ENCODE measurements at regions not wholly inside any gene's neighbourhood (a gene's known extent, or its start where the extent isn't known, plus 50 kb on each side); places are given as distances from the start of the nearest gene placed in this dataset.

DNA sequence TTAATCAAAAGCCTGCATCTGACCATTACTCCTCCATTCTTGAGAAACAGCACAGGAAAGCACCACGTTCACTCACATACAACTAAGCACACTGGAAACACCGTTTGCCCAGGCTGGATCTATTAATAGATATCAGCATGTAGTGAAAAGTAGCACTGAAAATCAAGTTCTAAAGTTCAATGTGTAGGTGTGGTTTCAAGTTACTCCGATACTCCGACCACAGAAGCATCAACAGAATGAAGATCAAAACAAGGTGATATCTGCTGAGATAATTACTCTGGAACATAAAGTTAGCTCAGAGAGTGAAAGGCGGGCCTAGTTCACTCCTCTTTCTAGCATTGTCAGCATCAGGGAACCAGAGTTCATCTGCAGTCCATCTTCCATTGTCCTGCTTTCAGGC, 1367.4 kb upstream of the ACVR2A start:
- ATAC-seq (ENCODE audit: poor library complexity) (no peak), DNase-seq (no peak)
- no peaks in the 10 kb centered on the region for H3K9me3 ChIP-seq (ENCODE audit: control insufficient read depth in 1 of 2, insufficient read depth in 1 of 2, low read length in 2 of 2)
- Mint-ChIP-seq H3K4me1 (ENCODE audit: low read depth) (no peaks in the 10 kb centered on the region), H3K9me3 (no peaks in the 10 kb centered on the region), H3K4me3 (no peak overlapping the region), H3K27ac (no peak overlapping the region), H3K36me3 (ENCODE audit: low read depth) (no peaks in the 10 kb centered on the region), H3K27me3 (no peaks in the 10 kb centered on the region)
- no peaks in the 10 kb centered on the region for H3K27me3 ChIP-seq (ENCODE audit: control insufficient read depth in 1 of 2, insufficient read depth in 2 of 2, low read length in 2 of 2)
- intact Hi-C loops (cut with DNase I, micrococcal nuclease) = no loop called here
- no peaks in the 10 kb centered on the region for H3K4me1 ChIP-seq (ENCODE audit: insufficient read depth, low read length)
- no peak overlapping the region for H3K4me3 ChIP-seq (ENCODE audit: low read length)
- TF ChIP-seq, protein P1, sequence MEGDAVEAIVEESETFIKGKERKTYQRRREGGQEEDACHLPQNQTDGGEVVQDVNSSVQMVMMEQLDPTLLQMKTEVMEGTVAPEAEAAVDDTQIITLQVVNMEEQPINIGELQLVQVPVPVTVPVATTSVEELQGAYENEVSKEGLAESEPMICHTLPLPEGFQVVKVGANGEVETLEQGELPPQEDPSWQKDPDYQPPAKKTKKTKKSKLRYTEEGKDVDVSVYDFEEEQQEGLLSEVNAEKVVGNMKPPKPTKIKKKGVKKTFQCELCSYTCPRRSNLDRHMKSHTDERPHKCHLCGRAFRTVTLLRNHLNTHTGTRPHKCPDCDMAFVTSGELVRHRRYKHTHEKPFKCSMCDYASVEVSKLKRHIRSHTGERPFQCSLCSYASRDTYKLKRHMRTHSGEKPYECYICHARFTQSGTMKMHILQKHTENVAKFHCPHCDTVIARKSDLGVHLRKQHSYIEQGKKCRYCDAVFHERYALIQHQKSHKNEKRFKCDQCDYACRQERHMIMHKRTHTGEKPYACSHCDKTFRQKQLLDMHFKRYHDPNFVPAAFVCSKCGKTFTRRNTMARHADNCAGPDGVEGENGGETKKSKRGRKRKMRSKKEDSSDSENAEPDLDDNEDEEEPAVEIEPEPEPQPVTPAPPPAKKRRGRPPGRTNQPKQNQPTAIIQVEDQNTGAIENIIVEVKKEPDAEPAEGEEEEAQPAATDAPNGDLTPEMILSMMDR (IDR thresholded peaks at IDR 0.05) = no peak
- no peaks in the 10 kb centered on the region for H3K36me3 ChIP-seq (ENCODE audit: insufficient read depth, low read length)
- H3K27ac ChIP-seq (ENCODE audit: low read depth in 1 of 2, low read length in 2 of 2) = no peak overlapping the region
- CTCF ChIA-PET = no interaction called here
- POLR2A ChIA-PET = no interaction called here

DNA sequence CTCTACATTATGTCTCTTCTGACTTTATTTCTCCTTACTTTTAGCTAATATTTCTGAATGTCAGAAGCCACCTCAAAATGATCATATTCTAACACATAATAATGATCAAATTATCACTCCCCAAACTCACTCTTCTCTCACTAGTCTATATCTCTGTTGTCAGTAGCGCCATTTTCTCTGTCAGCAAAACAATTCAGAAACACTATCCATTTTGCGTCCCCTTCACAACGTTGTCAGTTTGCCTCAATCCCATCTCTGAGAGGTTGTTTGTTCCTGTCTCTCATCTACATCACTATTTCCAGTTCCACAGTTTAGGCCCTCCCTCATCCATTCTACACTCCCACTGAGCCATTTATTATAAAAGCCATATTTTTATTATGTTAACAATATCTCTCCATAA, 1376.3 kb upstream of the ACVR2A start:
- TF ChIP-seq, protein P1 (IDR thresholded peaks at IDR 0.05) = no peak
- H3K27me3 Mint-ChIP-seq = no peaks in the 10 kb centered on the region
- H3K9me3 Mint-ChIP-seq = peaks cover 3% of the 10 kb centered on the region
- POLR2A ChIA-PET = no interaction called here
- Histone ChIP-seq H3K36me3 (ENCODE audit: insufficient read depth, low read length) (no peaks in the 10 kb centered on the region), H3K4me3 (ENCODE audit: low read length) (no peak overlapping the region), H3K27me3 (ENCODE audit: control insufficient read depth in 1 of 2, insufficient read depth in 2 of 2, low read length in 2 of 2) (no peaks in the 10 kb centered on the region), H3K27ac (ENCODE audit: low read depth in 1 of 2, low read length in 2 of 2) (no peak overlapping the region), H3K9me3 (ENCODE audit: control insufficient read depth in 1 of 2, insufficient read depth in 1 of 2, low read length in 2 of 2) (peaks cover 0 to 8% of the 10 kb centered on the region in 2 experiments), H3K4me1 (ENCODE audit: insufficient read depth, low read length) (no peaks in the 10 kb centered on the region)
- no peak overlapping the region for H3K4me3 Mint-ChIP-seq
- no peaks in the 10 kb centered on the region for H3K36me3 Mint-ChIP-seq (ENCODE audit: low read depth)
- no peak overlapping the region for H3K27ac Mint-ChIP-seq
- no peaks in the 10 kb centered on the region for H3K4me1 Mint-ChIP-seq (ENCODE audit: low read depth)
- ATAC-seq (ENCODE audit: poor library complexity) = no peak
- DNase-seq = no peak
- intact Hi-C loops (cut with DNase I, micrococcal nuclease) = no loop called here
- CTCF ChIA-PET = no interaction called here

DNA sequence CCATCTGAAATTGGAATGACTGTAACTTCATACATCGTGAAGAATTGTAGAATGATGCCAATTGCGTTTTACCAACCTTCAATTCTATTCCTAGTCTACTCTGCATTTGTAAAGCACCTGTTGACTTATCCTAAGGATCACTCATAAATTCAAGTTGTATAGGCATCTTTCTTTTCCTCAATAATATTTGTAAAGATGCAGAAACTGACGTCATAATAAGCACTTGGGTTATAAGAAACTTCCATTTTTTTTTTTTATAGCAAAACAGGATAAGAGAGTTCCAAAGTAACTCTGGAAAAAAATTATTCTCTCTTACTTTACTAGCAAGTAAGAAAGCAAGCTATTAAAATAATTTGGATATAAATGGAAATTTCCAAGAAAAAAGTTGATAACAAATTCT, 1377.4 kb upstream of the ACVR2A start:
- Mint-ChIP-seq H3K27ac (no peak overlapping the region), H3K36me3 (ENCODE audit: low read depth) (no peaks in the 10 kb centered on the region), H3K27me3 (no peaks in the 10 kb centered on the region), H3K4me3 (no peak overlapping the region), H3K9me3 (peaks cover 11% of the 10 kb centered on the region), H3K4me1 (ENCODE audit: low read depth) (no peaks in the 10 kb centered on the region)
- TF ChIP-seq, protein P1 (IDR thresholded peaks at IDR 0.05) = no peak
- H3K27ac ChIP-seq (ENCODE audit: low read depth in 1 of 2, low read length in 2 of 2) = no peak overlapping the region
- no peak overlapping the region for H3K4me3 ChIP-seq (ENCODE audit: low read length)
- no peaks in the 10 kb centered on the region for H3K4me1 ChIP-seq (ENCODE audit: insufficient read depth, low read length)
- no peak for ATAC-seq (ENCODE audit: poor library complexity)
- POLR2A ChIA-PET = no interaction called here
- intact Hi-C loops (cut with DNase I, micrococcal nuclease) = no loop called here
- DNase-seq = no peak
- peaks cover 0 to 11% of the 10 kb centered on the region in 2 experiments for H3K9me3 ChIP-seq (ENCODE audit: control insufficient read depth in 1 of 2, insufficient read depth in 1 of 2, low read length in 2 of 2)
- CTCF ChIA-PET = no interaction called here
- H3K36me3 ChIP-seq (ENCODE audit: insufficient read depth, low read length) = no peaks in the 10 kb centered on the region
- H3K27me3 ChIP-seq (ENCODE audit: control insufficient read depth in 1 of 2, insufficient read depth in 2 of 2, low read length in 2 of 2) = no peaks in the 10 kb centered on the region
